Erythroblast (primary cell): ENCODE measurements at regions not wholly inside any gene's neighbourhood (a gene's known extent, or its start where the extent isn't known, plus 50 kb on each side); places are given as distances from the start of the nearest gene placed in this dataset.
"Not testable (repeated sequence)": the region's sequence is repeated elsewhere in the genome, so short reads cannot be mapped to it uniquely, and the experiment has no call there.

ENCODE experiments used
- DNase-seq, 2 experiments: peaks; one replicate each; lab custom pipeline; 2025; lab: John Stamatoyannopoulos, UW
- GATA1 ChIP-seq: IDR thresholded peaks from 2 replicates; pipeline ENCODE4 v1.6.1; 2011; ENCODE audit warnings: low read depth, mild to moderate bottlenecking, control low read depth, low read length, moderate library complexity
- POLR2A ChIP-seq: IDR thresholded peaks from 2 replicates; pipeline ENCODE4 v1.6.1; 2011; ENCODE audit warnings: mild to moderate bottlenecking, low read length

- TF ChIP-seq GATA1 (no peak), POLR2A (no peak)
- DNase-seq: no peak
Measured at GRCh38 chr3:130831719-130832400, 62.0 kb upstream of the ATP2C1 start.

- DNase-seq: not testable (repeated sequence)
Measured at GRCh38 chr3:130832401-130832746, 61.5 kb upstream of the ATP2C1 start.

- DNase-seq: no peak
- TF ChIP-seq POLR2A: no peak
- TF ChIP-seq GATA1: no peak
Measured at GRCh38 chr3:130834476-130834875, 59.4 kb upstream of the ATP2C1 start.

GRCh38 chr3:130835483-130835882 lies 58.4 kb upstream of the ATP2C1 start:
- DNase-seq: no peak
- TF ChIP-seq POLR2A: no peak
- no peak for TF ChIP-seq GATA1

- TF ChIP-seq GATA1: no peak
- no peak for TF ChIP-seq POLR2A
- no peak for DNase-seq
Measured at GRCh38 chr3:130838898-130839600, 54.8 kb upstream of the ATP2C1 start.

GRCh38 chr3:130839813-130840212 lies 54.1 kb upstream of the ATP2C1 start:
- no peak for DNase-seq
- no peak for TF ChIP-seq GATA1
- TF ChIP-seq POLR2A: no peak

- DNase-seq: no peak
- TF ChIP-seq GATA1 (no peak), POLR2A (no peak)
Measured at GRCh38 chr3:130841357-130841756, 52.5 kb upstream of the ATP2C1 start.

- no peak for DNase-seq
- TF ChIP-seq POLR2A: no peak
Measured at GRCh38 chr3:130843441-130843840, 50.4 kb upstream of the ATP2C1 start.
